HG03354 (cell line): ENCODE measurements at regions not wholly inside any gene's neighbourhood (a gene's known extent, or its start where the extent isn't known, plus 50 kb on each side); places are given as distances from the start of the nearest gene placed in this dataset.

Experiments
- ATAC-seq: cut with Tn5 transposase; IDR thresholded peaks from one replicate; pipeline ENCODE4 v1.9.1; 2021; ENCODE audit warnings: mild to moderate bottlenecking; ENCODE audit not compliant: unreplicated experiment, poor library complexity, severe bottlenecking

GRCh38 chr7:24503506-24503905 lies 69.7 kb upstream of the PALS2 start:
- no peak for ATAC-seq

GRCh38 chr7:24504040-24504439 lies 69.2 kb upstream of the PALS2 start:
- no peak for ATAC-seq

GRCh38 chr7:24504836-24505235 lies 68.4 kb upstream of the PALS2 start:
- ATAC-seq, result no peak

GRCh38 chr7:24505968-24506367 lies 67.3 kb upstream of the PALS2 start:
- ATAC-seq, result no peak

- ATAC-seq, result no peak
Observed at GRCh38 chr7:24508316-24508715, 64.9 kb upstream of the PALS2 start.

- no peak for ATAC-seq
Observed at GRCh38 chr7:24510759-24511158, 62.5 kb upstream of the PALS2 start.

- ATAC-seq, result no peak
Observed at GRCh38 chr7:24517166-24517565, 56.1 kb upstream of the PALS2 start.

- ATAC-seq, result no peak
Observed at GRCh38 chr7:24521917-24522623, 51.2 kb upstream of the PALS2 start.
